ENCODE measurements at regions not wholly inside any gene's neighbourhood (a gene's known extent, or its start where the extent isn't known, plus 50 kb on each side); places are given as distances from the start of the nearest gene placed in this dataset.
A peak's percentile ranks its signal among the peaks of the same experiment; 100 is the strongest.

DNA sequence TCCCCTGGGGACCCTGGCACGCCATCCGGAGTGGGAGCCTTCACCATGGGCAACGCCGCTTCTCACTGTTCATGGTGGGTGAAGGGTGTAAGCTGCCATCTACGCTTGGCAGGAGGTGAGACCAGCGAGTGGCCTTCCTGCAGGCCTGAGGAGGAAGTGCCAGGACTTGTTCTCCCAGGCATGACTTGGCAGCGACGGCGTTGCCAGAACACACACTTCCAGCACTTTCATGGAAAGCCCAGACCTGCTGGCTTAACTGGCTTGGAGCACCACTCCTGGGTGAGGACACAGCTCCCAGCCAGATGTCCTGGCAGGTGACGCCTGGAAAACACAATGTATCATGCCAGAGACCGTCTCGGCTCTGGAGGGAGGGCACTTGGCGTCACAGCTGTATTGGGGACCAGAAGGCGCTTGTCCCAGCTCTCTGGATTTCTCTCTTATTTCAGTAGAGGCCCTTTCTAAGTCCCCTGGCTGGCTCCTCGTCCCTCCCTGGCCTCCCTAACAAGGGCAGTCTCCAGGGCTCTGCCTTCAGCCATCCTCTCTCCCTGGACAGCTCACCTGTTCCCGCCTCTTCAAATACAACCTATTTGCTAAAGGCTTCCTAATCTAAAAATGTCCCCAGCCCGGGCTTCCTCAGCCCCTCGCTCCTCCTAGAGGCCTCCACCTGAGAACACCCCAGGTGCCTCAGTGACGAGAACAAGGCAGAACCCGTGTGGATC is 188.3 kb downstream of the OLFM1 start:
- Mint-ChIP-seq H3K27me3 (peaks cover 56% of the 10 kb centered on the region), H3K4me1 (peaks cover 3% of the 10 kb centered on the region), H3K36me3 (ENCODE audit: low read depth) (no peaks in the 10 kb centered on the region), H3K27ac (no peak overlapping the region), H3K4me3 (no peak overlapping the region)
- no peaks in the 10 kb centered on the region for H3K9me3 ChIP-seq (ENCODE audit: control insufficient read depth, low read length, poor library complexity, severe bottlenecking)
- DNase-seq (no peak), ATAC-seq (no peak)

DNA sequence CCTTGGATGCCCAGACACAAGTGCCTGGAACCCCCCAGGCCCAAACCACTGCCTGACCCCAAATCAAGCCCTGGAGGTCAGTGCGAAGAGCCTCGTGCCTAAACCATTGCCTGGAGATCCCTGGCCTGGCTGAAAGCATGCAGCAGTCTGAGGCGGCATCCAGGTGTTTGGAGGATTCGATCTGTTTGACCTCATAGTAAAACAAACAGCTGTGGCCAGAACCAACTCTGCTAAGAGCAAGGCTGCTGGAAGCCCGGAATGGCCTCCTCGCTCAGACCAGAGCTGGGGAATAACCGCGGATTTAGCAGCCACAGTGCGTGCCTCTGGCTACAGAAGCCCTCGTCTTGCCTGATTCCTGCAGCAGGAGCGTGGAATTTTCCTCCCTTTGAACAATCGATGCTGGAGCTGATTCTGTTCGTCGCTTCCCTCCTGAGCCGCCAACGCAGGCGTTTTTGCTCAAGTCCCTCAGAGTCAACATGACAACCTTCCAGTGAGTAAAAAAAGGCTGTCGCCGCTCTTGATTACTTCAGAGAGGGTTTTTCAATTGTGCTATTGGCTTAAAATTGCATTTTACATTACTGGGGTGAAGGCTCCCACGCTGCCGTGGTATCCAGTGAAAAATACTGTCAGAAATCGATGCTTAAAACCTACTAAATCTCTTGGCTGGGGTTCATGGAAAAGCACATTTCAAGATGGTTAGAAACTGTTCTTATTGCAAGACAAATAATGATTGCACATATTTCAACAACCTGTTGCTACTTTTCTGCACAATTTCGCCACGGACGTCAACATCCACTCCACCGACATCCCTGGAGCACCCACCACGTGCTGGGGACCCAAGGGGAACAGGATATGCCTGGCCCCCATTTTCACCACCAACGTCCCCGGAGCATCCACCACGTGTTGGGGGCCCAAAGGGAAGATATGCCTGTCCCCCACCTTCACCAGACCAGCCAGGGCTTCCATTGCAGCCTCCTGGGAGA is 190.0 kb downstream of the OLFM1 start:
- H3K27me3 Mint-ChIP-seq = peaks cover 38% of the 10 kb centered on the region
- ATAC-seq (no peak), DNase-seq (no peak)
- no peaks in the 10 kb centered on the region for H3K36me3 Mint-ChIP-seq (ENCODE audit: low read depth)
- no peak overlapping the region for H3K27ac Mint-ChIP-seq
- H3K9me3 ChIP-seq (ENCODE audit: control insufficient read depth, low read length, poor library complexity, severe bottlenecking) = no peaks in the 10 kb centered on the region
- no peak overlapping the region for H3K4me3 Mint-ChIP-seq
- peaks cover 3% of the 10 kb centered on the region for H3K4me1 Mint-ChIP-seq

GRCh38 chr9:135278586-135278985 is 191.1 kb downstream of the OLFM1 start:
- DNase-seq = no peak
- H3K9me3 ChIP-seq (ENCODE audit: control insufficient read depth, low read length, poor library complexity, severe bottlenecking) = no peaks in the 10 kb centered on the region
- Mint-ChIP-seq H3K4me1 (peaks cover 3% of the 10 kb centered on the region), H3K4me3 (no peak overlapping the region), H3K27me3 (peaks cover 28% of the 10 kb centered on the region), H3K36me3 (ENCODE audit: low read depth) (no peaks in the 10 kb centered on the region), H3K27ac (no peak overlapping the region)
- ATAC-seq = no peak

- DNase-seq (no peak), ATAC-seq (no peak)
- Mint-ChIP-seq H3K4me3 (no peak overlapping the region), H3K27me3 (peaks cover 25% of the 10 kb centered on the region), H3K4me1 (peaks cover 3% of the 10 kb centered on the region), H3K36me3 (ENCODE audit: low read depth) (no peaks in the 10 kb centered on the region), H3K27ac (no peak overlapping the region)
- H3K9me3 ChIP-seq (ENCODE audit: control insufficient read depth, low read length, poor library complexity, severe bottlenecking) = no peaks in the 10 kb centered on the region
Measured at GRCh38 chr9:135279385-135279784, 191.9 kb downstream of the OLFM1 start.

DNA sequence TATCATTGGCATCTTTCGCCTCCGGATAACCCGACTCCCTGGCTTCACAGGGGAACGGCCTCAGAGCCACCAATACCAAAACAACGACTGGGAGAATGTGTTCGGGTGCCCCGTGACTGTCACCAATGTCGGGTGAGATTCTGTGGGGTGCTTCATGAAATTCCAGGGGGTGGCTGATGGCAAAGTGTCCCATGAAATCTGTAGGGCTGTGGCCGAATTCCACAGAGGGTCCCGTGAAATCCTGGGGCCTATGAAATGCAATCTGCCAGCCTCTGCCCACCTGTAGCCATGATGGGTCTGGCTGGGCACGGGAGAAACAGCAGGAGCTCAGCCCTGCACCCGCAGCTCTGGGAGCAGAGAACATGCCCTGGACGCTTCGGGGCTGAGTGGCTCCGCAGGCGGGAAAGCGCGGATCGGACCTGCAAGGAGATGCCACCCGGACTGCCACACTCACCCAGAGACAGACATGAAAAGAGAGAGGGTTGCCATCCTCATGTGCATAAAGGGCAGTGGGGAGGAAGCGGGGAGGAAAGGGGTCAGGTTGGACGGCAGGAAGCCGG is 192.4 kb downstream of the OLFM1 start:
- peaks cover 3% of the 10 kb centered on the region for H3K4me1 Mint-ChIP-seq
- peaks cover 21% of the 10 kb centered on the region for H3K27me3 Mint-ChIP-seq
- DNase-seq (no peak), ATAC-seq (no peak)
- no peak overlapping the region for H3K27ac Mint-ChIP-seq
- H3K9me3 ChIP-seq (ENCODE audit: control insufficient read depth, low read length, poor library complexity, severe bottlenecking) = no peaks in the 10 kb centered on the region
- no peak overlapping the region for H3K4me3 Mint-ChIP-seq
- H3K36me3 Mint-ChIP-seq (ENCODE audit: low read depth) = no peaks in the 10 kb centered on the region

DNA sequence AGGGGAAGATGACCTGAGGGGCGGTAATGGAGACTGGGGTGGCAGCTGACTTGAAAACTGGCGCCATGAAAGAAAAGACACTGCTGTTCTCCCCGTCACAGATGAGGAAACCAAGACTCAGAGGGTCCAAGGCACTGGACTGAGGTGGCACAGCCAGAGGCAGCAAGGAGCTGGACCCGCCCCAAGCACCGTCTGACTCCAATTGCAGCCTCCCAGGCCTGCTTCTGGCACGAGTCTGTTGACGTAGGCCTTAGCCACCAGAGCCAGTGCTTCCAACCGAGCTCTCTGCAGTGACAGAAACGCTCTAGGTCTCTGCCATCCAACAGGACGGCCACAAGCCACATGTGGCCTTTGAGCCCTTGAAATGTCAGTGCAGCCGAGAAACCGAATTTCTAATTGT is 193.2 kb downstream of the OLFM1 start:
- ATAC-seq (no peak), DNase-seq (no peak)
- no peaks in the 10 kb centered on the region for H3K36me3 Mint-ChIP-seq (ENCODE audit: low read depth)
- H3K27me3 Mint-ChIP-seq = peaks cover 15% of the 10 kb centered on the region
- peaks cover 3% of the 10 kb centered on the region for H3K4me1 Mint-ChIP-seq
- H3K27ac Mint-ChIP-seq = no peak overlapping the region
- H3K9me3 ChIP-seq (ENCODE audit: control insufficient read depth, low read length, poor library complexity, severe bottlenecking) = no peaks in the 10 kb centered on the region
- H3K4me3 Mint-ChIP-seq = no peak overlapping the region

DNA sequence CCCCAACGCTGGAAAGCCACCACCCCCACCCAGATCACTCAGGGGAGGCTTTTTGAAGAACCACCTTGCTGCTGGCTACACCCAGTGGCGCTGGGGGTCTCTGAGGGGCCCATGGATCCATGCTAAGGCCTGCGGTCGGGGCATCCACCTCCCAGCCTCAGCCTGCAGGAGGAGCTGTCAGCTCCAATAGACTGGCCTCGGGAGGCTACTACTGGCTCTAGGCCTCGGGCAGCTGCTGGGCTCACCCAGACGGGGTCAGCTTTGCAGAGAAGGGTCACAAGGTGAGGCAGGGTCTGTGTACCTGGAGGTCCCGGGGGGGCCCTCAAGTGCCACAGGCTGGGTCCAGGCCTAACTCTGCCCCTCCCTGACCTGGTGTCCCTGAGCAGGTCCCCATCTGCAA is 193.7 kb downstream of the OLFM1 start:
- DNase-seq (no peak), ATAC-seq (no peak)
- Mint-ChIP-seq H3K27me3 (peaks cover 13% of the 10 kb centered on the region), H3K27ac (no peak overlapping the region), H3K4me3 (no peak overlapping the region), H3K36me3 (ENCODE audit: low read depth) (no peaks in the 10 kb centered on the region), H3K4me1 (peaks cover under 1% of the 10 kb centered on the region)
- H3K9me3 ChIP-seq (ENCODE audit: control insufficient read depth, low read length, poor library complexity, severe bottlenecking) = no peaks in the 10 kb centered on the region

GRCh38 chr9:135281791-135282737 is 194.6 kb downstream of the OLFM1 start:
- no peak overlapping the region for H3K4me3 Mint-ChIP-seq
- peaks cover 5% of the 10 kb centered on the region for H3K27me3 Mint-ChIP-seq
- no peak overlapping the region for H3K27ac Mint-ChIP-seq
- no peak for DNase-seq
- peak; percentile 39 for ATAC-seq
- H3K9me3 ChIP-seq (ENCODE audit: control insufficient read depth, low read length, poor library complexity, severe bottlenecking) = no peaks in the 10 kb centered on the region
- H3K4me1 Mint-ChIP-seq = no peaks in the 10 kb centered on the region
- no peaks in the 10 kb centered on the region for H3K36me3 Mint-ChIP-seq (ENCODE audit: low read depth)

- DNase-seq = no peak
- peaks cover 4% of the 10 kb centered on the region for H3K27me3 Mint-ChIP-seq
- no peaks in the 10 kb centered on the region for H3K36me3 Mint-ChIP-seq (ENCODE audit: low read depth)
- no peaks in the 10 kb centered on the region for H3K9me3 ChIP-seq (ENCODE audit: control insufficient read depth, low read length, poor library complexity, severe bottlenecking)
- no peak overlapping the region for H3K4me3 Mint-ChIP-seq
- no peak overlapping the region for H3K27ac Mint-ChIP-seq
- peaks cover 3% of the 10 kb centered on the region for H3K4me1 Mint-ChIP-seq
- no peak for ATAC-seq
Measured at GRCh38 chr9:135282808-135283207, 195.3 kb downstream of the OLFM1 start.

DNA sequence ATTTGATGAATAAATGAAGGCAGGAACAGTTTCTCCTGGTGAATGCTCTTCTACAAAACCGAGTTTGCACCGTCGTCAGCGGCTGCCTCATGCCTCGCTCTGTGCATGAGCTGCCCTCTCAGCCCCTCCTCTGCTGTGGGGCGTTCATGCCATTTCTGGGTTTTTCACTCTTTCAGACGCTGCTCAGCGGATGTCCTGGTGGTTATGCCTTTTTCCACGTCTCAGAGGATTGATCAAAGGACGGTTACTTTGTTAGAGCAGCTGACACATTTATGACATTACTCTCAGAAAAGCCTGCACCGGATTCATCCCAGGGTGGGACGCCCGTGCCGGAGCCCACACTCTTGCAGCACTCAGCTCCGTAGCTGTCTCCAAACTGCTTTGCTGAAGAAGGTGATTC is 195.9 kb upstream of the PPP1R26 start:
- peaks cover 4% of the 10 kb centered on the region for H3K27me3 Mint-ChIP-seq
- peaks cover 3% of the 10 kb centered on the region for H3K4me1 Mint-ChIP-seq
- no peak for ATAC-seq
- H3K4me3 Mint-ChIP-seq = no peak overlapping the region
- H3K36me3 Mint-ChIP-seq (ENCODE audit: low read depth) = no peaks in the 10 kb centered on the region
- H3K9me3 ChIP-seq (ENCODE audit: control insufficient read depth, low read length, poor library complexity, severe bottlenecking) = no peaks in the 10 kb centered on the region
- H3K27ac Mint-ChIP-seq = no peak overlapping the region
- no peak for DNase-seq

DNA sequence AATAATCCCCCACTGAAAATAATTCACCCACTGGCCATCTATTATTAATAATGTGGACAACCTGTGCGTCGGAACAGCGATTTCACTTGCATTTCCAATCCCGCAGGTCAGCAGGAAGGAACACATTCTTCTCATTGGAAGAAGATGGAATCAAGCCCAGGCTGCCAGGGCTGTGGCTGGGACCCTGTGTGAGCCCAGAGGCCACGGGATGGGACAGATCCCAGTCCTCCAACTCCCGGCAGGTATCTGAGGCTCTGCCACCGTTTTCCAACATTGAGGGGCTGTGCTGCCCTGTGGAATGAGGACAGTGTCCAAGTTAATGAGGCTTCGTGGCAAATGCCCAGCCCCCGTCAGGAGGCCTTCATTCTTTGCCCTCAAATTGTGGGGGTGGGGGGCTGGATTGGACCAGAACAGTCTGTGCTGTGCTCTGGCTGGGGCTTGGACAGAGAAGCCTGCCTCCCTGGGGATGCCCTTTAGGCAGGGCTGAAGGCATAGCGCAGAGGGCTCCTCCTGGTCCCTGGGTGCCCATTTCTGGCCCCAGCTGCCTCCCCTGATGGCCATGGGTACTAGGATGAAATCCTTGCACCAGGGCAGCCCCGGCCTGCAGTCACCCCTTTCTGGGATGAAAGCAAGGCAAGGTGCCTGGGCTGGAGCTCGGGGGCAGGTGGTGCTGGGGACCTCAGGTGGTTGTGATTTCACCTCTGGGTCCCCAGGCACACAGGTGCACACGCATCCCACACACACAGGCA is 195.0 kb upstream of the PPP1R26 start:
- no peaks in the 10 kb centered on the region for H3K9me3 ChIP-seq (ENCODE audit: control insufficient read depth, low read length, poor library complexity, severe bottlenecking)
- no peak overlapping the region for H3K4me3 Mint-ChIP-seq
- no peak for ATAC-seq
- H3K36me3 Mint-ChIP-seq (ENCODE audit: low read depth) = no peaks in the 10 kb centered on the region
- no peak overlapping the region for H3K27ac Mint-ChIP-seq
- no peak for DNase-seq
- peaks cover 11% of the 10 kb centered on the region for H3K27me3 Mint-ChIP-seq
- H3K4me1 Mint-ChIP-seq = peaks cover 3% of the 10 kb centered on the region

All from T-helper 17 cell (primary cell).